GM19099 (cell line): ENCODE measurements at regions not wholly inside any gene's neighbourhood (a gene's known extent, or its start where the extent isn't known, plus 50 kb on each side); places are given as distances from the start of the nearest gene placed in this dataset.

Experiments used
- POLR2A ChIP-seq: IDR thresholded peaks from 3 replicates; pipeline ENCODE4 v1.6.1; 2011; ENCODE audit warnings: low read depth; ENCODE audit not compliant: insufficient read length; ENCODE audit errors: extremely low read depth

DNA sequence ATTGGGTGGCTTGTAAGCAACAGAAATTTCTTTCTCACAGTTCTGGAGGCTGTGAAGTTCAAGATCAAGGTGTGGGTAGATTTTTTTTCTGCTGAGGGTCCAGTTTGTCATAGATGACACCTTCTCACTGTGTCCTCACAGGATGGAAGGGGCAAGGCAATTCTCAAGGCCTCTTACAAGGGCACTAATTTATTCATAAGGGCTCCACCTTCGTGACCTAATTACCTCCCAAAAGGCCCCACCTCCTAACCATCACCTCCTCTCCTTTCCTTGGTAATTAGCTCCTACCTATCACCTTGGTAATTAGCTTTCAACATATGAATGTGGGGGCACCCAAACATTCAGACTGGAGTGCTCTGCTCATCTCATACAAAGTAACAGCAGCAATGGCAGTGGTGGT lies 92.3 kb upstream of the CD44 start:
- no peak for TF ChIP-seq POLR2A

DNA sequence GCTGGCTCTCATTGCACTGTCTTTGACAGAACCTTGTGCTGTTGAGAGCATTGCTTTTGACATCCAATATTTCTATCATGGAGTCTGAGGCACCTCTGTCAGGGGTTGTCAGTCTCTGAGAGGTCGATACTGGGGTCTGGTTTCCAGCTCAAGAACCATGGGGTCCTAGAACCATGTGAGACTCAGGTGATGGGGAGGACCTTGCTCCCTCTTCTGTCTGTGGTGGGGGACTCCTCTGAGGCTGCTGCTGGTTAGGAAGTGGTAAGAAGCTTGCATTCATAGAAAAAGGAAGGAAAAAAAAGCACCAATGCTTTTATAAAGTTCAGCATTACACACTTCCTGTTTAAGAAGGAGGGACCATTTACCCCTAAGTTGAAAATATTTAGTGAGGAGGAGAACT lies 91.8 kb upstream of the CD44 start:
- no peak for TF ChIP-seq POLR2A

DNA sequence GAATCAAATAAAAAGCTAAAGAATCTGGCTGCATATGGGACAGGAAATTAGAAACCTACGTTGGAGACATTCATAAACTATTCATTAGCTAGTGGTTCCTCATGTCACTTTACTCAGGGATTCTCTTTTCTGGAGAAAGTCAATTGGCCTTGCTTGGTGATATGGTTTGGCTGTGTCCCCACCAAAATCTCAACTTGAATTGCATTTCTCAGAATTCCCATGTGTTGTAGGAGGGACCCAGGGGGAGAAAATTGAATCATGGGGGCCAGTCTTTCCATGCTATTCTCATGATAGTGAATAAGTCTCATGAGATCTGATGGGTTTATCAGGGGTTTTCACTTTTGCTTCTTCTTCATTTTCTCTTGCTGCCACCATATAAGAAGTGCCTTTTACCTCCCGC lies 91.2 kb upstream of the CD44 start:
- TF ChIP-seq POLR2A, result no peak

DNA sequence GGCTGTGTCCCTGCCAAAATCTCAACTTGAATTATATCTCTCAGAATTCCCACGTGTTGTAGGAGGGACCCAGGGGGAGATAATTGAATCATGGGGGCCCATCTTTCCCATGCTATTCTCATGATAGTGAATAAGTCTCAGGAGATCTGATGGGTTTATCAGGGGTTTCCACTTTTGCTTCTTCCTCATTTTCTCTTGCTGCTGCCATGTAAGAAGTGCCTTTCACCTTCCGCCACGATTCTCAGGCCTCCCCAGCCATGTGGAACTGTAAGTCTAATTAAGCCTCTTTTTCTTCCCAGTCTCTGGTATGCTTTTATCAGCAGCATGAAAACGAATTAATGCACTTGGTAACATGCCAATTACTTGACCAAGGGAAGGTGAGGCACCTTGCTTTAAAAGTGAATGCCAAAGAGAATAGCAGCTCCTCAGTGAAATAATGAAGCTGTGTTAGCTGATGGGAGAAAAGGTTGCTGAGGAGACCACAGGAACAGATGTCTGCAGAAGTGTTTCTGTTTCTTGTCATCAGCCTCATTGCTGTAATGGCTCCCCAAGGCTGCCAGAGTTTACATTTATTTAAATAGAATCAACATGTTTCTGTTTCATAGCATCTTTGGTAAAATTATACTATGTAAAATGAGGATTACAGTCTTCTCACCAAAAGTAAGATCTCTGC lies 89.0 kb upstream of the CD44 start:
- no peak for TF ChIP-seq POLR2A

DNA sequence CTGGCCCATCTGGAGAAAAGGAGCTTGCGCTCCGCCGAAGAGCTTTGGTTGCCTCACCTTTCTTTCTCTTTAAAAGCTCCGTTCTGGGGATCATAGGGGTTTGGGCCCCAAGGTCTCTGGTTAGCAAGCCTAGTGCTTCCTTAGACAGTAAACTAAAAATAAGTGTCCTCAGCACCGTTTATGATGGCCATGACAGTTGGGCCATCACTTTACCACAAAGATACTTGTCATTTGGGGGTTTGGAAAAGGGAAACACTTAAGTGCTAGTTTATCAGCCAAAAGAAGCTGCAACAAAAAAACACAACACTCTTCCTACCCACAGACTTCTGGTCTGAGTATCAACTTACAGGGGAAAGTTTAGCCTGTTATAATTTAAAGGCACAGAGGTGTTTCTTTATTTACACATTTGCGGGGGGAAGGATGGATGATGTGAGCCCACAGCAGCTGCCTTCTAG lies 88.4 kb upstream of the CD44 start:
- TF ChIP-seq POLR2A, result no peak

DNA sequence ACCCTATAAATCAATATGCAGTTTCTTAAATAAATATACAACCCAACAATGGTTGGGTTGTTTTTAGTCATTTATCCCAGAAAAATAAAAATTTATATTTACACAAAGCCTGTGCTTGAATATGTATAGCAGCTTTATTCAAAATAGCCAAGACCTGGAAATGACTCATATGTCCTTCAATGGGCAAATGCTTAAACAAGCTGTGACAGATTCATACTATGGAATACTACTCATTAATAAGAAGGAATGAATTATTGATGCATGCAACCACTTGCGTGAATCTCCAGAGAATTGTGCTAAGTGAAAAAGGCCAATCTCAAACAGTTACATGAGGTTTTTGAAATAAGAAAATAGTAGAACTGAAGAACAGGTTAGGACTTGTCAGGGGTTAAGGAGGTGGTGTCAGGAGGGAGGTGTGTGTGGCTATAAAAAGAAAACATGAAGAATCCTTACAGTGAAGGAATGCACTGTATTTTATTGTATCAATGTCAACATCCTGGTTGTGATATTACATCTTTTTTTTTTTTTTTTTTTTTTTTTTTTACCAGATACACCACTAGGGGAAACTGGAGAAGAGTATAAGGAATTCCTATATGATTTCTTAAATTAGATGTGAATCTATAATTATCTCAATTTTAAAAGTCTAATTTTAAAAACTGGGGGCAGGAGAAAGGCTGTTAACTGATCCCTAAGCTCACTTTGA lies 82.4 kb upstream of the CD44 start:
- TF ChIP-seq POLR2A, result no peak

DNA sequence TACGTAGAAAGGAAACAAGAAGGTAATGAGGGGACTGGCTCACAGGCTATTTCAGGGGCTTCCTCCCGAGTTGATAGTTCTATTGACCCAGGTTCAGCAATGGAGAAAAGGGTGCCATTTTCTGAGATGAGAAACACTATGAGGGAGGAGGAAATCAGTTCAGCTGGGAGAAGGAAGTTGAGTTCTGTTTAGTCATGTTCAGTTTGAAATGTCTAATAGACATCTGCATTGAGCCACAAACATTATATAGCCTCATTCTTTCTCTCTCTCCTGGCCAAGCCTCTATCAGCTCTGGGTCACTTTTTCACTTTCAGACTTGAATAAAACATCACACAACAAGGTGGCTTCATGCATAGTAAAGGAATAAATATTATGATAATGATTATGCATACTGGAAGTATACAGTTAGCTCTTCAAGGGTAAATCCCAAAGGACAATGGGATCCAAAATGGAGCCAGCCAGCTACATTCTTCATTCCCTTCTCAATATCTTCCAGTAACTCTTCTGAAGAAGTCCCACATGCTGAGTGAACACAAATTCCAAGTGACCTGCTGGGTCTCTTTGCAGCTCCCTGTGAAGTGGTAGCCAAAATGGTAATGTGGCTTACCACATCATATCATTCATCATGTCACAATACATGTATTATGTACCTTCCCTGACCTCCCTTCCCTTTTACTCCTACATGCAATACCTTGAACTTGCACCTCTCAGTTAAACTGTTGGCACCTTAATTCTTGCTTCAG lies 80.9 kb upstream of the CD44 start:
- no peak for TF ChIP-seq POLR2A

DNA sequence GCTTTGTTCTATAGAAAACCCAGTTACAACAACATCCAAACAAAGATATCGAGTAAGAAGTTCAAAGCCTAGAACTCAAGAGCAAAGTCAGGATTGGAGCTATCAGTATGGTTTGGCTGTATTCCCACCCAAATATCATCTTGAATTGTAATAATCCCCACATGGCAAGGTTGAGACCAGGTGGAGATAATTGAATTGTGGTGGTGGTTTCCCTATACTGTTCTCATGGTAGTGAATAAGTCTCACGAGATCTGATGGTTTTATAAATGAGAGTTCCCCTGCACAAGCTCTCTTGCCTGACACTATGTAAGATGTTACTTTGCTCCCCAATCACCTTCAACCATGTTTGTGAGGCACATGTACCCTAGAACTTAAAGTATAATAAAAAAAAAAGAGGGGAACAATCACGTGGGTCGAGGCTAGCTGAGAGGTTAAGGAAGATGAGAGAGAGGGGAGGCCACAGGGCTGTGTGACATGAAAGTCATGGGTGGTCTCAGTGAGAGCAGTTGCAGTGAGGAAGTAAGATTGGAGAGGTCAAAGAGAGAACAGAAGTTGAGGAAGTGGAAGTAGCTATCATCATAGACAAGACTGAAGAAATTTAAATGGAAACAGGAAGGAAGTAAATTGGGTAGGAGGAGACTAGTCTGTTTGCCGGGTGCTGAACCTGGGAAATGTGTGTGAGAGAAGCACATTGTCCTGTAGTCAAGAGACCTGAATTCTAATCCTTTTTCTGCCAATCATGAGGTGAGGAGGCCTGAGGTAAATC lies 80.1 kb upstream of the CD44 start:
- TF ChIP-seq POLR2A, result no peak

DNA sequence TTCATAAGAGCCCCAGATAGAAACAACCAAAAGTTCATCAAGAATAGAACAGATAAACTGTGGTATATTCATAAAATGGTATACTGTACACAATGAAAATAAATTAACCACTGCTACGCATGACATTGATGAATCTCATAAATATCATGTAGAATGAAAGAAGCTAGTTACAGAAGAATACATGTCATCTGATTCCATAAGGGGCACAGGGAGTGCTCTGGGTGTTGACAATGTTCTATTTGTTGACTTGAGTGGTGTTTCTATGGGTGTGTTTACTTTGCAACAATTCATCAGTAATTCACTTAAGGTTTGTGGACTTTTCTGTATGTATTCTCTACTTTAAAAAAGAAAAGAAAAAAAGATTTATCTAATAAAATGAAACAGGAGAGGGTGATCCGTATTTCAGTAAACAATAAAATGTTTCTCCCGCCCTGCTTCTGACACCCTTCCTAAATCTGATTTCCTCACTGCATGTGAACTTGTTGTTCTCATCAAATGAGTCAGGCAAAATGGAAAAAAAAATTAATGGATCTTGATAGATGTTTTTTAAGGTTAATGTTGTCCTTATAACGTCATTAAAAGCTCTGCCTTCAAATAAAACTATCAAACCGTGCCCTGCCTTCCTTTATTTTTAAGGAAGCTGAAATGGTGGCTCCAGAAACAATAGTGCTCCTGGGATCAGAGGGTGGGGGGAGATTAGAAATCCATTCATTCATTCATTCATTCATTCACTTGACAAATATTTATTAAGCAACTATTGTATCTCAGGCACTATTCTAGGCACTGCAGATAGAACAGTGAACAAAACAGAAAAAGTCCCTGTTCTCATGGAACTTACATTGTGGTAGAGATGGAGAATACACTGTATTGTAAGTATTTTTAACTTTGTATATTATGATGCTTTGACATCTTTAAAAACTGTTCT lies 77.2 kb upstream of the CD44 start:
- TF ChIP-seq POLR2A, result no peak

DNA sequence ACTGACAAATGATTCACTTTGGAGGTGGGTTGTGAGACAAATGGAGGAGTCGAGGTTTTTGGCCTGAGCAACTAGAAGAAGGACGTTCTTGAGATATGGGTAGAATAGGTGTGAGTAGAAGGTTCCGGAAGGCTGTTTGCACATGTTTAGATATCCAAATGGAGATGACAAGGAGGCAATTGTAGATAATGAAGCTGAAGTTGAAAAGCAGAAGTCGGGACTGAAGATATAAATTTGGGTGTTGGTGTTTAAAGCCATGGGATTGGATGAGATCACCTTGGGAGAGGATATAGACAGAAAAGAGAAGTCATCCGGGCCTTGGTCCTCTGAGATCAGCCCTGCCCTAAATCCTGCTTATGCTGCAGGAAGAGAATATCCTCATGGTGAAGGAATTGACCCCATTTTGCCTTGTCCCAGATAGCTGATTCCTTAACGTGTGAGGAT lies 75.5 kb upstream of the CD44 start:
- no peak for TF ChIP-seq POLR2A

DNA sequence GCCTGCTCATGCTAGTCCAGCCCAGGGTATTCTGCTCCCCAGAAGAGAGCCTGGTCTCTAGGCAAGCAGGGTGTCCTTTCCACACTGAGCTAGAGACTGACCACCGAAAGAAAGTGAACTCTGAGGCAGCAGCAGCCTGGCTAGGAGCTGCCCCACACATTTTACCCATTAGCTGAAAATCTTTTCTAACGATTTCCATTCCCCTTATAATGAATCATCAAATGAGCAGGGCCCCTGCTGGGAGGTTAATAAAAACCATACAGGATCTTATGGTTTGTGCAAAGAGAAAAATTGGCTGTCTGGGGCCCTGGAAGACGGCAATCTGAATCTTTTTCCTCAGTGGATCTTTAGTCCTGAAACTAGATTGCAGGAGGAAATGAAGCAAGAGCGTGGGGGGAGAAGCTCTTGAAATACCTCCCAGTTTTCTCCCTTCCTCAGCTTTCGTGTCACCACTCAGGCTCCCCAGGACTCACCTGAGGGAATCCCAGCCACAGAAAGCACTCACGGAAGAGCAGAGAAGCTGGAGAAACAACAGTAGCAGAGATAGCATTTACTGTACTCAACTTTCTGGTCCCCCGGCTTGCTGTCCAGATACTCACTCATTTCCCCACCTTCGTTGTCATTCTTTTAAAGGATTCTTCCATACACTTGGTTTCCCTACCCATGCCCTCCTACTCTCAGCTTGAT lies 74.7 kb upstream of the CD44 start:
- no peak for TF ChIP-seq POLR2A

DNA sequence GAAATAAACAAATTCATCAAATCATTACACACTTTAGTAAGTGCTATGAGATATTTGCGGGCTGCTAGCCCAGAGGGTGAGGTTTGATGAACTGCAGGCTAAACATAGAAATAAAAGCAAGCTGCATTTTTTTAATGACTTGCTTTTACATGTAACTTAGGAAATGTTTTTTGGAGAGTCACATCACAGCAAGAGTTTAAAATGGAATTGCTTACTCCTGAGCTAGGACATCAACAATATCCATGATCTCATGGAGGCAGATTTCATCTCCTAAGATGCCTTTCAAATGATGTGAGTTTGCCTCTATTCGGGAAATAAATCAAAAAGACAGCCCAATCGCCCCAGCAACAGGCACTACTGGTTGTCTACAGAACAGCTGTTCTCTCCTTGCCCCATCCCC lies 73.4 kb upstream of the CD44 start:
- TF ChIP-seq POLR2A, result no peak

DNA sequence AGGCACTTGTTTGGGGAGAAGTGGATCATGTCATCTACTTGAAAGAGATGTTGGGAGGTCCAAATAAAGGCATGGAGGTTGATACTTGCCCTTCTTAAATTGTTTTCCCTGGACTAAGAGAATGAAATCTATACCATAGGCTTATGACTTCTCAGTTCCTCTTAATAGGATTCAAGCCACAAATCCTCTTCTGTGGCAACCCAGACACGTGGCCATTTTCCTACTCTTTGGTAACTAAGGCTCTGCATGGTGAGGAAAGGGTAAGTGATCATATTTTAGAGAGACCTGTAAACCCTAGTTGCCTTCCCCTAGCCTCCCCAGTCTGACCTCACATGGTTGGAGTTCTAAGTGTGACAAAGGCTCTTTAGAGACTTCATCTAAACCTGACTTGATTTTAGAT lies 72.9 kb upstream of the CD44 start:
- TF ChIP-seq POLR2A, result no peak

DNA sequence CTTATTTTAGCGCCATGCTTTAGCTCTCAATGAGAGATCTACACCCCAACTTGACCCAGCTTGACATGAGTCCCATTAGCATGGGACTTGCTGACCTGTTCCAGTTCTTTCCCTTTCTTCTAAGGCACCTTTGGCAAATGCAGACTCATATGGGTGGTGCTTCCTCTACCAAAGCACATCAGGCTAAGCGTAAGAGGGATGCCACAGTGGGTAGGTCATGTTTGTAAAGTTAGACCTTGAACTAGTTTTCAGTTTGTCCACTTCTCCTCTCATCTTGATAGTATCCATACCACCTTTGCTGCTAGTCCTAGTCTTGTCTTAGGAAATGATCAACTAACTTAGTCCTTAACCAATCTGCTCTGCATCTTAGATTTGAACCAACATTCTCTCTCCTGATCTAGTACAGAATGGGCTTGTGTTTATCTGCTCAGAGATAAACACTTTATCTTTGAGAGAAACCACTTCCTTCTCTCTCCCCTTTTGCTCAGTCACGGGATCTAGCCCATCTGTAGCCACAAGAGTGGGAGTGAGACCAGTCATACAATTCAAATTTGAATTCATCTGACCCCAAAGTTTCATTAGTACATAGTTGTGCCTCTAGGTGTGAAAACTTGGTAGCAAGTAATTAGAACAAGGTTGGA lies 72.1 kb upstream of the CD44 start:
- TF ChIP-seq POLR2A, result no peak

DNA sequence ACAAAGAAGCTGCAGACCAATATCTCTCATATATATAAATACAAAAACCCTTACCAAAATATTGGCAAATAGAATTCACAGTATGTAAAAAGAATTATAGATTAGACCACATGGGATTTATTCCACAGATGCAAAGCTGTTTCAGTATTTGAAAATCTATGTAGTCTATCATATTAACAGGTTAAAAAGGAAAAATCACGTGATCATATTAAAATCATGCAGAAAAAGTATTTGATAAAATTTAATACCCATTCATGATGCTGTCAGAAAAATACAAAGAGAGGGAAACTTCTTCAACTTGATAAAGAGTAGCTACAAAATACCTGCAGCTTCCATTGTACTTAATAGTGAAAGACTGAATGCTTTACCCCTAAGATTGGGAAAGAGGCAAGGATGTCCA lies 67.2 kb upstream of the CD44 start:
- TF ChIP-seq POLR2A, result no peak
